Parathyroid adenoma (tissue), 2 donors: ENCODE measurements at regions not wholly inside any gene's neighbourhood (a gene's known extent, or its start where the extent isn't known, plus 50 kb on each side); places are given as distances from the start of the nearest gene placed in this dataset.

Source experiments
- H2AFZ ChIP-seq: fragments of 300-600 bp; sonication (generic); one replicate; pipeline ENCODE4 v1.7.0; 2017; ENCODE audit warnings: antibody characterized with exemption, mild to moderate bottlenecking
- H3K27ac ChIP-seq: fragments of 300-600 bp; sonication (generic); one replicate; pipeline ENCODE4 v1.7.0; 2017
- H3K27me3 ChIP-seq: fragments of 300-600 bp; sonication (generic); one replicate; pipeline ENCODE4 v1.7.0; 2017; ENCODE audit warnings: low read length; ENCODE audit not compliant: control insufficient read depth, insufficient read depth
- H3K36me3 ChIP-seq: fragments of 300-600 bp; sonication (generic); one replicate; pipeline ENCODE4 v1.7.0; 2017; ENCODE audit warnings: low read length; ENCODE audit not compliant: control insufficient read depth, insufficient read depth
- H3K4me1 ChIP-seq: fragments of 300-600 bp; sonication (generic); one replicate; pipeline ENCODE4 v1.7.0; 2017; ENCODE audit warnings: control low read depth
- H3K4me2 ChIP-seq: fragments of 300-600 bp; sonication (generic); one replicate; pipeline ENCODE4 v1.7.0; 2017; ENCODE audit warnings: low read length
- H3K4me3 ChIP-seq: fragments of 300-600 bp; sonication (generic); one replicate; pipeline ENCODE4 v1.7.0; 2017; ENCODE audit warnings: low read depth, low read length
- H3K79me2 ChIP-seq: fragments of 300-600 bp; sonication (generic); one replicate; pipeline ENCODE4 v1.7.0; 2017; ENCODE audit warnings: control low read depth
- H3K9ac ChIP-seq: fragments of 300-600 bp; sonication (generic); one replicate; pipeline ENCODE4 v1.7.0; 2017; ENCODE audit warnings: mild to moderate bottlenecking
- H3K9me3 ChIP-seq: fragments of 300-600 bp; sonication (generic); one replicate; pipeline ENCODE4 v1.7.0; 2017; ENCODE audit warnings: low read length; ENCODE audit not compliant: control insufficient read depth
- TF ChIP-seq, protein P1 (sequence below): fragments of 300-600 bp; sonication (generic); IDR thresholded peaks from one replicate; pipeline ENCODE4 v1.7.0; 2017; ENCODE audit warnings: antibody characterized with exemption, mild to moderate bottlenecking
- donor health status: primary hyperparathyroidism.

DNA sequence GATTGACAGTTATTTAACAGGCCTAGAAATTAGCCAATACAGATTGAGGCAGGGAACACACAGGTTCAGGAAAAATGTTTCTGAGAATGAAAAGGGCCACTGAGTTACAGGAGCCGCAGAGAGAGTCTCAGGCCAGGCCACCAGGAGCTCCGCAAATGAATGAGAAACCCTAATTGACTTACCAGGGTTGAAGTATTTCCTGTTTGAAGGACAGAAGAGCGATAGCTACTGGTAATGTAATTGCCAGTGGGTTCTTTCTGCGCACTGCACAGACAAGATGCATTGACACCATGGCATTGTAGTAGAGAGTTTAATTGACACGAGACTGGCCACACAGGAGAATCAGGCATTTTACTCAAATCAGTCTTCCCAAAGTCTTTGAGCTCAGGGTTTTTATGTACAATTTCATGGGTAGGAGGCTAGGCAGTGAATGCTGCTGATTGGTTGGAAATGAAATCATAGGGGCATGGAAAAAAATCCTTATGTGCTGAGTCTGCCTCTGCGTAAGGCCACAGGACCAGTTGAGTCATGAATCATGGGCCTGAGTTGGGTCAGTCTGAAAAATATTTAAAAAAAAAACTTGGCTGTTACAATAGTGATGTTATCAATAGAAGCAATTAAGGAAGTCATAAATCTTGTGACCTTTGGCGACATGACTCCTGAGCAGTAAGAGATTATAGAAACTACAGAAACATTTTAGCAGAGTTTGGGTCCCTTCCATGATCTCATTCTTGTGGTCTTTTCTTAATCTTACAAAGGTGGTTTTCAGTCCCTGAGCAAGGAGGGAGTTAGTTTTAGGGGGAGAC lies 203.8 kb downstream of the CASP12 start:
- no peaks in the 10 kb centered on the region for H3K9me3 ChIP-seq
- no peaks in the 10 kb centered on the region for H3K27me3 ChIP-seq
- H2AFZ ChIP-seq = no peak overlapping the region
- no peak overlapping the region for H3K9ac ChIP-seq
- no peak overlapping the region for H3K4me2 ChIP-seq
- TF ChIP-seq, protein P1, sequence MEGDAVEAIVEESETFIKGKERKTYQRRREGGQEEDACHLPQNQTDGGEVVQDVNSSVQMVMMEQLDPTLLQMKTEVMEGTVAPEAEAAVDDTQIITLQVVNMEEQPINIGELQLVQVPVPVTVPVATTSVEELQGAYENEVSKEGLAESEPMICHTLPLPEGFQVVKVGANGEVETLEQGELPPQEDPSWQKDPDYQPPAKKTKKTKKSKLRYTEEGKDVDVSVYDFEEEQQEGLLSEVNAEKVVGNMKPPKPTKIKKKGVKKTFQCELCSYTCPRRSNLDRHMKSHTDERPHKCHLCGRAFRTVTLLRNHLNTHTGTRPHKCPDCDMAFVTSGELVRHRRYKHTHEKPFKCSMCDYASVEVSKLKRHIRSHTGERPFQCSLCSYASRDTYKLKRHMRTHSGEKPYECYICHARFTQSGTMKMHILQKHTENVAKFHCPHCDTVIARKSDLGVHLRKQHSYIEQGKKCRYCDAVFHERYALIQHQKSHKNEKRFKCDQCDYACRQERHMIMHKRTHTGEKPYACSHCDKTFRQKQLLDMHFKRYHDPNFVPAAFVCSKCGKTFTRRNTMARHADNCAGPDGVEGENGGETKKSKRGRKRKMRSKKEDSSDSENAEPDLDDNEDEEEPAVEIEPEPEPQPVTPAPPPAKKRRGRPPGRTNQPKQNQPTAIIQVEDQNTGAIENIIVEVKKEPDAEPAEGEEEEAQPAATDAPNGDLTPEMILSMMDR = no peak
- no peak overlapping the region for H3K4me3 ChIP-seq
- H3K27ac ChIP-seq = no peak overlapping the region
- H3K4me1 ChIP-seq = no peaks in the 10 kb centered on the region
- H3K36me3 ChIP-seq = no peaks in the 10 kb centered on the region
- H3K79me2 ChIP-seq = no peaks in the 10 kb centered on the region

DNA sequence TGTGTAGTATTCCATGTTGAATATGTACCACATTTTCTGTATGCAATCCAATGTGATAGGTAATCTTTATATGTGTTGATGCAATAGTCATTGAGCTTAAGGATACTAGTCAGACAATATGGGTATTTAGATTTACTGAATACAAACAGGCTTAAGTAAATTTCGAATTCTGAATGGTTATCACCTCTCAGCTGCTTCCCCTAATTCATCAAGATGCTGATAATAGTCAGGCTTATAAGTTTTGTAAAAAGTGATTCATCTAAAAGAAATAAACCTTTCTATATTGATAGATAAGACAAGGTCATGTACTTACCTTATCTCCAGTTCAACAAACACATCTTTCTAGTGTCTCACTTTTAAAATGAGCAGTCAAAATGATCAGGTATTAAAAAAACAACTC lies 205.5 kb downstream of the CASP12 start:
- H3K4me2 ChIP-seq = no peak overlapping the region
- H3K27ac ChIP-seq = no peak overlapping the region

DNA sequence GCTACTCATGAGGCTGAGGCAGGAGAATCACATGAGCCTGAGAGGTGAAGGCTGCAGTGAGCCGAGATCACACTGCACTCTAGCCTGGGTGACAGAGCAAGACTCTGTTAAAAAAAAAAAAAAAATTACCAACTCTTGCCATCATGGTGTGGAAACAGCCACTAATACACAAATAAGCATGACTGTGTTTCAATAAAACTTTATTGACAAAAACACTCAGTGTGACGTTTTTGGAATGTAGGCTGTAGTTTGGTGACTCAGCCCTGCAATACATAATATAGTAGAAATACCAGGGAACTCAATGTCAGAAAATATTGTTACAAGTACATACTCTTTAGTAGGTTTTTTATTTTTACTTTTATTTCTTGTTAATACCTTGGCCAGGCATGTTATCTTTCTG lies 207.1 kb downstream of the CASP12 start:
- no peaks in the 10 kb centered on the region for H3K79me2 ChIP-seq
- no peak overlapping the region for H2AFZ ChIP-seq
- no peak overlapping the region for H3K9ac ChIP-seq
- H3K4me3 ChIP-seq = no peak overlapping the region
- TF ChIP-seq, protein P1 = no peak
- no peak overlapping the region for H3K27ac ChIP-seq
- no peaks in the 10 kb centered on the region for H3K4me1 ChIP-seq
- no peaks in the 10 kb centered on the region for H3K36me3 ChIP-seq
- no peak overlapping the region for H3K4me2 ChIP-seq
- no peaks in the 10 kb centered on the region for H3K27me3 ChIP-seq
- H3K9me3 ChIP-seq = no peaks in the 10 kb centered on the region

More for the DNA sequence above, 205.5 kb downstream of the CASP12 start:
- Histone ChIP-seq H3K79me2 (no peaks in the 10 kb centered on the region), H3K4me3 (no peak overlapping the region), H3K36me3 (no peaks in the 10 kb centered on the region), H3K27me3 (no peaks in the 10 kb centered on the region), H2AFZ (no peak overlapping the region), H3K4me1 (no peaks in the 10 kb centered on the region), H3K9me3 (no peaks in the 10 kb centered on the region), H3K9ac (no peak overlapping the region)
- TF ChIP-seq, protein P1 = no peak

GRCh38 chr11:104690241-104690640 lies 208.0 kb downstream of the CASP12 start:
- no peak overlapping the region for H3K4me3 ChIP-seq
- no peaks in the 10 kb centered on the region for H3K36me3 ChIP-seq
- no peak overlapping the region for H3K4me2 ChIP-seq
- no peaks in the 10 kb centered on the region for H3K9me3 ChIP-seq
- no peak overlapping the region for H2AFZ ChIP-seq
- TF ChIP-seq, protein P1 = no peak
- H3K27me3 ChIP-seq = no peaks in the 10 kb centered on the region
- no peaks in the 10 kb centered on the region for H3K79me2 ChIP-seq
- no peaks in the 10 kb centered on the region for H3K4me1 ChIP-seq
- H3K27ac ChIP-seq = no peak overlapping the region
- H3K9ac ChIP-seq = no peak overlapping the region

DNA sequence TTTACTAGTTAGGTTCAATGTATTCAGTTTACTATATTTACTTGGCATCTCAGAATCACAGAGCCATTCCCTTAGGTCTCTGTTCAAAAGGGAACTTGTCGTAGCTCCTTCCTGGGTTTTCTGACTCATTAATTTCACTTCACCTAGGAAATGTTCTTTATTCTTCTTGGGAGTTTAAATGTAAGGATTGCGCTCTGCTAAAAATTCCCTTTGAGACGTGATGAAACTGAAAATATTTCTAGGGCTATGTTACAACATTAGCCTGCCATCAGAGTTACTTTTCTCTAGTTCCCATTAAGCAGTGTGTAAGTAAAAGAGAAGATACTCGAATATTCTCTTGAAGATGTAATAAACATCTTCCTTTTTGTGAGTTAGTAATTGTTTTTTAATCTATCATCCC lies 209.5 kb downstream of the CASP12 start:
- H3K9me3 ChIP-seq = no peaks in the 10 kb centered on the region
- H3K27me3 ChIP-seq = no peaks in the 10 kb centered on the region
- H3K79me2 ChIP-seq = no peaks in the 10 kb centered on the region
- H3K4me1 ChIP-seq = no peaks in the 10 kb centered on the region
- TF ChIP-seq, protein P1 = no peak
- H2AFZ ChIP-seq = no peak overlapping the region
- no peak overlapping the region for H3K4me3 ChIP-seq
- H3K4me2 ChIP-seq = no peak overlapping the region
- H3K9ac ChIP-seq = no peak overlapping the region
- no peak overlapping the region for H3K27ac ChIP-seq
- H3K36me3 ChIP-seq = no peaks in the 10 kb centered on the region
